Gastrocnemius medialis (tissue), 4 donors: ENCODE measurements at regions not wholly inside any gene's neighbourhood (a gene's known extent, or its start where the extent isn't known, plus 50 kb on each side); places are given as distances from the start of the nearest gene placed in this dataset.

Source experiments
- CTCF ChIP-seq, 5 experiments: fragments of 450-650 bp in 3 of 5; fragments of 200-600 bp in 2 of 5; sonication (generic) in 2 of 5; IDR thresholded peaks in 4 of 5; conservative IDR thresholded peaks in 1 of 5; 1 replicate in 4 of 5; 2 replicates in 1 of 5; pipeline ENCODE4 v1.5.1; 2016 to 2019; ENCODE audit warnings: antibody characterized with exemption in 5 of 5, mild to moderate bottlenecking in 3 of 5, moderate library complexity in 3 of 5
- POLR2A ChIP-seq, 2 donors: fragments of 450-650 bp; IDR thresholded peaks; one replicate each; pipeline ENCODE4 v1.6.1; 2017; ENCODE audit warnings: antibody characterized with exemption in 2 of 2, mild to moderate bottlenecking in 2 of 2, moderate library complexity in 2 of 2

GRCh38 chr1:59039551-59039950, 255.7 kb upstream of the JUN start:
- TF ChIP-seq POLR2A (IDR thresholded peaks at IDR 0.05): no peak
- no peak for TF ChIP-seq CTCF (IDR thresholded peaks at IDR 0.05 in 4 of 5, conservative IDR thresholded peaks at IDR 0.05 in 1 of 5)
